ENCODE measurements at regions not wholly inside any gene's neighbourhood (a gene's known extent, or its start where the extent isn't known, plus 50 kb on each side); places are given as distances from the start of the nearest gene placed in this dataset.

DNA sequence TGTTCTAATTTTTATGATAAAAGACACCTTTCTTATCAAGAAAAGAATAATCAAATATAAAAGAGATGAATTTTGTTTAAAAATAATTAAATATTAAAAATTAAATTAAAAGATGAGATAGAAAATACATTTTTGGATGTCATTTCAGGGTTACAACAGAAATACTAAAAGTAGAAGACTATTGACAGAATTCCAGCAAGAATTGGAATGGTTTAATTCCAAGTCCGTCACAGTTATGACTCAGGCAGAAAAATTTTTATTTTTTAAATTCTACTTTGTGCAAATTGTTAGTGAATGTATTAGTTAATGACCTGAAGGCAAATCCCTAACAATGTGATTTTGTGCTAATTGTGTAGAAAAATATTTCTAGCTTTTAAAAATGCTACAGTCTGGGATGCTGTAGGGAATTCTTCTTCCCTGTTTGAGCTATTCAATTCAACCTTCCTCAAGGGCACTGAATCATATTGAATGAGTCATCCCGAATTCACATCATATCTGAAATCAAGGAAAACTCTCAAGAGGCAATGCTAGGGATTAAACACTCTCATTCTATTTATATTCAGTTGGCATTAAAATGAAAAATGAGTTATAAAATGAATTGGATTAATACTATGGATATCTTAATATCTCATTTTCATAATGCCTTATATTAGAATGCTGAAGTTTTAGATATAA, 633.5 kb upstream of the ATXN8OS start:
- POLR2A ChIA-PET, result no interaction called here
- ATAC-seq, result no peak
- H3K27me3 ChIP-seq (ENCODE audit: control insufficient read depth in 2 of 2, insufficient read depth in 2 of 2, low read length in 2 of 2), result no peaks in the 10 kb centered on the region
- no peak for DNase-seq (ENCODE audit: extremely low read depth in 1 of 4, low spot score in 3 of 4)
- H3K9me3 ChIP-seq (replicated peaks; ENCODE audit: control insufficient read depth, insufficient read depth, low read depth, low read length), result no peaks in the 10 kb centered on the region
- H3K4me3 ChIP-seq, result no peak overlapping the region
- in situ Hi-C loops (cut with MboI), result no loop called here
- no peak overlapping the region for H3K4me2 ChIP-seq (ENCODE audit: insufficient read depth, low read length)
- CTCF ChIA-PET (ENCODE audit: low intra/inter-chr PET ratio), result no interaction called here
- intact Hi-C loops (cut with micrococcal nuclease), result no loop called here
- no peaks in the 10 kb centered on the region for H4K20me1 ChIP-seq (replicated peaks; ENCODE audit: control insufficient read depth, insufficient read depth, low read length)
- H3K4me1 ChIP-seq (replicated peaks in 1 of 2; ENCODE audit: control insufficient read depth in 2 of 2, insufficient read depth in 2 of 2, low read length in 2 of 2), result no peaks in the 10 kb centered on the region
- H3K36me3 ChIP-seq (ENCODE audit: control insufficient read depth, insufficient read depth, low read length), result no peaks in the 10 kb centered on the region
- H3K9me1 ChIP-seq (ENCODE audit: control insufficient read depth, insufficient read depth, low read length), result no peaks in the 10 kb centered on the region
- H3K9ac ChIP-seq (ENCODE audit: insufficient read depth in 1 of 2, low read depth in 2 of 2, low read length in 2 of 2), result no peak overlapping the region
- H2AFZ ChIP-seq (ENCODE audit: low read depth, low read length), result no peak overlapping the region
- WGBS (ENCODE audit: insufficient coverage, low coverage, missing lambda C conversion rate), result 0% methylated on average over 2 of the region's 2 CpGs
- H3K27ac ChIP-seq (ENCODE audit: extremely low read depth, low read depth, low read length), result no peak overlapping the region
- no peaks in the 10 kb centered on the region for H3K79me2 ChIP-seq (ENCODE audit: control insufficient read depth, insufficient read depth, low read length)
- TF ChIP-seq CHD2 (IDR thresholded peaks at IDR 0.05; ENCODE audit: low read depth, low read length) (no peak), RCOR1 (IDR thresholded peaks at IDR 0.05; ENCODE audit: borderline replicate concordance in 1 of 2, low read depth in 2 of 2, low read length in 2 of 2) (no peak), ZNF561 (CRISPR knock-in tag; conservative IDR thresholded peaks at IDR 0.05) (no peak), DACH1 (IDR thresholded peaks at IDR 0.05; ENCODE audit: partially characterized antibody) (no peak), ZFPM2 (CRISPR knock-in tag; IDR thresholded peaks at IDR 0.05) (no peak), ZNF121 (CRISPR knock-in tag; conservative IDR thresholded peaks at IDR 0.05) (no peak), PHB2 (IDR thresholded peaks at IDR 0.05; ENCODE audit: low read depth) (no peak), FOXP1 (CRISPR knock-in tag; IDR thresholded peaks at IDR 0.05) (no peak), CBFA2T2 (conservative IDR thresholded peaks at IDR 0.05) (no peak), GABPB2 (CRISPR knock-in tag; conservative IDR thresholded peaks at IDR 0.05) (no peak)
- BruUV-seq (replicated peaks), result no TSS peak
- FAIRE-seq, result no peak

All from K562 (cell line).